Suppressor macrophage (primary cell): ENCODE measurements at regions not wholly inside any gene's neighbourhood (a gene's known extent, or its start where the extent isn't known, plus 50 kb on each side); places are given as distances from the start of the nearest gene placed in this dataset.

ENCODE experiments used
- DNase-seq, 4 experiments: peaks; one replicate each; pipeline ENCODE4 v3.0.0-alpha.2; 2020 to 2022

- DNase-seq = no peak
Observed at GRCh38 chr6:140960566-140960965, 1172.2 kb upstream of the GJE1 start.

GRCh38 chr6:140957386-140957785 lies 1175.3 kb upstream of the GJE1 start:
- DNase-seq = no peak

GRCh38 chr6:140956571-140957369 lies 1176.0 kb upstream of the GJE1 start:
- DNase-seq = no peak

GRCh38 chr6:140940251-140940925 lies 1192.3 kb upstream of the GJE1 start:
- DNase-seq = no peak

GRCh38 chr6:140932909-140933308 lies 1199.8 kb upstream of the GJE1 start:
- no peak for DNase-seq

- no peak for DNase-seq
Observed at GRCh38 chr6:140931581-140931980, 1201.1 kb upstream of the GJE1 start.

- DNase-seq = no peak
Observed at GRCh38 chr6:140929121-140929520, 1203.6 kb upstream of the GJE1 start.

GRCh38 chr6:140923048-140923447 lies 1209.7 kb upstream of the GJE1 start:
- peak in 1 of 4 experiments; percentile 6 for DNase-seq

- DNase-seq = peak; percentile 9 to 66 (median 46)
Observed at GRCh38 chr6:140921366-140922226, 1211.1 kb upstream of the GJE1 start.

GRCh38 chr6:140917911-140918310 lies 1214.8 kb upstream of the GJE1 start:
- DNase-seq = no peak

GRCh38 chr6:140915551-140915950 lies 1217.2 kb upstream of the GJE1 start:
- no peak for DNase-seq

- DNase-seq = no peak
Observed at GRCh38 chr6:140915103-140915502, 1217.6 kb upstream of the GJE1 start.

- no peak for DNase-seq
Observed at GRCh38 chr6:140912686-140913085, 1220.0 kb upstream of the GJE1 start.

- DNase-seq = no peak
Observed at GRCh38 chr6:140909625-140910024, 1223.1 kb upstream of the GJE1 start.

- no peak for DNase-seq
Observed at GRCh38 chr6:140909156-140909555, 1223.6 kb upstream of the GJE1 start.

- DNase-seq = no peak
Observed at GRCh38 chr6:140908505-140908904, 1224.2 kb upstream of the GJE1 start.

- DNase-seq = no peak
Observed at GRCh38 chr6:140907235-140907634, 1225.5 kb upstream of the GJE1 start.

- no peak for DNase-seq
Observed at GRCh38 chr6:140905724-140906123, 1227.0 kb upstream of the GJE1 start.

GRCh38 chr6:140905050-140905449 lies 1227.7 kb upstream of the GJE1 start:
- no peak for DNase-seq

GRCh38 chr6:140897804-140898573 lies 1234.7 kb upstream of the GJE1 start:
- peak; percentile 44 to 90 (median 68) for DNase-seq

GRCh38 chr6:140897349-140897748 lies 1235.4 kb upstream of the GJE1 start:
- DNase-seq = peak in 3 of 4 experiments; percentile 24 to 54 (median 35)

GRCh38 chr6:140893432-140893831 lies 1239.3 kb upstream of the GJE1 start:
- DNase-seq = no peak
